ENCODE measurements at regions not wholly inside any gene's neighbourhood (a gene's known extent, or its start where the extent isn't known, plus 50 kb on each side); places are given as distances from the start of the nearest gene placed in this dataset.
"Not testable (repeated sequence)": the region's sequence is repeated elsewhere in the genome, so short reads cannot be mapped to it uniquely, and the experiment has no call there.

DNA sequence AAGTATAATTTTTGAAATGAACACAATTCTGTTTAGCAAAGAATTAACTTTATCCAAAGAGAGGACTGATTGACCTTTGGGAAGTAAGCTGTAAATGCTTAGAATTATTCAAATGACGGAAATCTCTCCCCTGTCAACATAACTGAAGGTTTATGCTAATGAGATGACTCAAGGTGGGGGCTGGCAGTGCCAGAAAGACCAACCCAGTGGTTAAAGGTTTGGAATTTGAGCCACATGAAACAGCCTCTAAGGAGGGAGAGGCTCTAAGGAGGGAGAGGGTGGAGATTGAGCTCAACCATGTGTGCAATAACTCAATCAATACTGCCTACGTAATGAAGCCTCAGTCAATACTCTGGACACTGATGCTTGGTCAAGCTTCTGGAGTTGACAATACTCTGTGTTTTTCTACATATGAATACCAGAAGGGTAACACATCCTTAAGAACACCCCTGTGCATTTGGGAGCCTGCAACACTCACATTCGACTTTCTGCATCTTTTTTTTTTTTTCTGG lies 123.4 kb upstream of the TENT5A start:
- in situ Hi-C loops (cut with MboI; ENCODE audit: low pct_unique_long_range_greater_than_20kb, low sequenced_read_pairs, unreplicated experiment), result no loop called here
- TF ChIP-seq, protein P1, sequence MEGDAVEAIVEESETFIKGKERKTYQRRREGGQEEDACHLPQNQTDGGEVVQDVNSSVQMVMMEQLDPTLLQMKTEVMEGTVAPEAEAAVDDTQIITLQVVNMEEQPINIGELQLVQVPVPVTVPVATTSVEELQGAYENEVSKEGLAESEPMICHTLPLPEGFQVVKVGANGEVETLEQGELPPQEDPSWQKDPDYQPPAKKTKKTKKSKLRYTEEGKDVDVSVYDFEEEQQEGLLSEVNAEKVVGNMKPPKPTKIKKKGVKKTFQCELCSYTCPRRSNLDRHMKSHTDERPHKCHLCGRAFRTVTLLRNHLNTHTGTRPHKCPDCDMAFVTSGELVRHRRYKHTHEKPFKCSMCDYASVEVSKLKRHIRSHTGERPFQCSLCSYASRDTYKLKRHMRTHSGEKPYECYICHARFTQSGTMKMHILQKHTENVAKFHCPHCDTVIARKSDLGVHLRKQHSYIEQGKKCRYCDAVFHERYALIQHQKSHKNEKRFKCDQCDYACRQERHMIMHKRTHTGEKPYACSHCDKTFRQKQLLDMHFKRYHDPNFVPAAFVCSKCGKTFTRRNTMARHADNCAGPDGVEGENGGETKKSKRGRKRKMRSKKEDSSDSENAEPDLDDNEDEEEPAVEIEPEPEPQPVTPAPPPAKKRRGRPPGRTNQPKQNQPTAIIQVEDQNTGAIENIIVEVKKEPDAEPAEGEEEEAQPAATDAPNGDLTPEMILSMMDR (IDR thresholded peaks at IDR 0.05; ENCODE audit: extremely low read depth, insufficient read depth, missing control alignments), result no peak
- no peak for DNase-seq (ENCODE audit: low spot score)

DNA sequence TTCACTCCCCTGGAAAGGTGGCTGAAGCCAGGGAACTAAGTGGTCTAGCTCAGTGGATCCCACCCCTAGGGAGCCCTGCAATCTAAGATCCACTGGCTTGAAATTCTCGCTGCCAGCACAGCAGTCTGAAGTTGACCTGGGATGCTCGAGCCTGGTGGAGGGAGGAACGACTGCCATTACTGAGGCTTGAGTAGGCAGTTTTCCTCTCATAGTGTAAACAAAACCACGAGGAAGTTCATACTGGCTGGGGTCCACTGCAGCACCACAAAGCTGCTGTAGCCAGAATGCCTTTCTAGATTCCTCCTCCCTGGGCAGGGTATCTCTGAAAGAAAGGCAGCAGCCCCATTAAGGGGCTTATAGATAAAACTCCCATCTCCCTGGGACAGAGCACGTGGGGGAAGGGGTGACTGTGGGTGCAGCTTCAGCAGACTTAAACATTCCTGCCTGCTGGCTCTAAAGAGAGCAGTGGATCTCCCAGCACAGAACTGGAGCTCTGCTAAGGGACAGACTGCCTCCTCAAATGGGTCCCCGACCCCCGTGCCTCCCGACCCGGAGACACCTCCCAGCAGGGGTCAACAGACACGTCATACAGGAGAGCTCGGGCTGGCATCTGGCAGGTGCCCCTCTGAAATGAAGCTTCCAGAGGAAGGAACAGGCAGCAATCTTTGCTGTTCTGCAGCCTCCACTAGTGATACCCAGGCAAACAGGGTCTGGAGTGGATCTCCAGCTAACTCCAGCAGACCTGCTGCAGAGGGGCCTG lies 117.4 kb upstream of the TENT5A start:
- DNase-seq (ENCODE audit: low spot score); in situ Hi-C loops (cut with MboI; ENCODE audit: low pct_unique_long_range_greater_than_20kb, low sequenced_read_pairs, unreplicated experiment): not testable (repeated sequence)

DNA sequence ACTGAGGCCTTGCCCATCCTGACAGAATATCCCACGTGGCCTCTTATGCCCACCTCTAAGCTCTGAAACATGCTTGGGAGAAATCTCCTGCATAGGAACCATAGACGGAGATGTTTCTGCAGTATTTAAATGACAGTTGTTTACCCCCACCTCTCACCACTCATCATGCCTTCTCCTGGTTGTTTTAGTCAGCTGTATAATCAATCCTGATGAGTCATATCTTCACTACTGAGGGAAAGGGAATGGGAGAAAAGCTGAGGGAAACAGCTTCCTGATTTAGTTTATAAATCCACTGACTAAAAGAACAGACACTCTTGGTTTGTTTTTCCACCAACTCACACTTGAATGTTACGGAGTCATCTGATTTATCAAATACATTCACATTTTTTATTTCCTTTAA lies 113.2 kb upstream of the TENT5A start:
- in situ Hi-C loops (cut with MboI; ENCODE audit: low pct_unique_long_range_greater_than_20kb, low sequenced_read_pairs, unreplicated experiment), result no loop called here
- TF ChIP-seq, protein P1 (IDR thresholded peaks at IDR 0.05; ENCODE audit: extremely low read depth, insufficient read depth, missing control alignments), result no peak
- DNase-seq (ENCODE audit: low spot score), result no peak

DNA sequence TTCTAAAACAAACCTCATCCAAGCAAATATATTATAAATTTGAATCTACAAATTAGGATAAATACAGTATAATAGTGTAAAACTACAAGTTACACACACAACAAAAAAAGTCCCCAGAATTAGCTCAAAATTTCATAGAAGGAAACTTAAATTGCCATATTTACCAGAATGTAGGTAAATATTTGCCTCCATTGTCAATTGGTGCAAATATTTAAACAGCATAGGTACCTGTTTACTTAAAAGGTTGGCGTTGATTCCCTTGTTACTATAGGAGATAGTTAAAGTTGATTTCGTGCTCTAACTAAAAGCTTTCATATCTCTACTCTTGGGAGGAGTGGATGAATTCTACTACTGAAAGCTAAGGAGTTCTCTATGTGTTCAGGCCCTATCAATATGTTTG lies 111.6 kb upstream of the TENT5A start:
- in situ Hi-C loops (cut with MboI; ENCODE audit: low pct_unique_long_range_greater_than_20kb, low sequenced_read_pairs, unreplicated experiment), result no loop called here
- TF ChIP-seq, protein P1 (IDR thresholded peaks at IDR 0.05; ENCODE audit: extremely low read depth, insufficient read depth, missing control alignments), result no peak
- DNase-seq (ENCODE audit: low spot score), result no peak

DNA sequence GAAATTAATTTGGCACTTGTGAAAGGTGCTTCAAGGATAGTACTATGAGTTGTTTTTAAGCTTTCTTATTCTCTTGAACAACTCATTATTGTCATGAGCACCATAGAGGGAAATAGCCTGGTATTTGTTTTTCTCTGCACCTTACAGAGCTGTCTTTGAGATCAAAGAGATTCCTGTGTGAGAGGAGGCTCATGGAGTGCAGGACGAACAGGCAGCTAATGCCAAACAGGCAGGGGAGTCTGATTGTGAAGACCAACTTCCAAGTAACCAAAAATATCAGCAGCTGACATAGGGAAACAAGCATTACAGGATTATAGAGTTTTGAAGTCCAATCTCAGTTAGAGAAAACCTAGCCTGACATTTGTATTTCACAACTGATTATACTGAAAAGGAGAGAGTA lies 110.6 kb upstream of the TENT5A start:
- in situ Hi-C loops (cut with MboI; ENCODE audit: low pct_unique_long_range_greater_than_20kb, low sequenced_read_pairs, unreplicated experiment), result no loop called here
- DNase-seq (ENCODE audit: low spot score), result no peak
- TF ChIP-seq, protein P1 (IDR thresholded peaks at IDR 0.05; ENCODE audit: extremely low read depth, insufficient read depth, missing control alignments), result no peak

DNA sequence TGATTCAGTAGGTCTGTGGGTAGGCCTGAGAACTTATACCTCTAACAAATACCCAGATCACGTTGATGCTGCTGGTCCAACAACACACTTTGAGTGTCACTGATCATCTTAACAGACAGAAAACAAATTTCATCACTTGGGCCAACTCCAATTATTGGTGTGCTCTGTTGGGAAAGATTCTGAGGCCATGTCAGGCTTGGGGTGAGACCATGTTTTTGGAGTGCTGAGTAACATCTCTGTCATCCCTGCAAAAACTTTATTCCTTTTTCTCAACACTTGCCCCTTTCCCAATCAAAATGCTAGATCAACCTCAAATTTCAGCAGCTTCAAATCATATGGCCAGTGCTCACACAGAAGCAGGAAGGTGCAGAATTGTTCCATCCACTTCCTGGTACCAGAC lies 108.8 kb upstream of the TENT5A start:
- TF ChIP-seq, protein P1 (IDR thresholded peaks at IDR 0.05; ENCODE audit: extremely low read depth, insufficient read depth, missing control alignments), result no peak
- no peak for DNase-seq (ENCODE audit: low spot score)
- in situ Hi-C loops (cut with MboI; ENCODE audit: low pct_unique_long_range_greater_than_20kb, low sequenced_read_pairs, unreplicated experiment), result no loop called here

DNA sequence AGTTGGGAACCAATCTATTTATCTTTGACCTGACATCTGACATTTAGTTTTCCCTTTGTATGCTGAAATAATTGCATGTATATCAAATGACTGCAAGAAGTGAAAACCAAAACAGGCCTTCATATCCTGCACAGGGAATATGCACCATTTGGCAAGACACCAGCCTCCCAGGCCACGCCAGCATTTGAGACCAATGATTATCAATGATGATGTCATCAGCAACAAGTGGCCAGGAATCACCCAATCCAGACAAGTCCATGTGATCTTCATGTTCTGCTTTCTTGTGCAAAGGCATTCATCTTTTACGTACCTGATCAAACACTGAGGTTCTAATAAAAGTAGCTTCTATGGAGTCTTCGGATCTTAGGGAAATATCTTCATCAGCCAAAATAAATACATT lies 107.4 kb upstream of the TENT5A start:
- DNase-seq (ENCODE audit: low spot score), result no peak
- in situ Hi-C loops (cut with MboI; ENCODE audit: low pct_unique_long_range_greater_than_20kb, low sequenced_read_pairs, unreplicated experiment), result no loop called here
- TF ChIP-seq, protein P1 (IDR thresholded peaks at IDR 0.05; ENCODE audit: extremely low read depth, insufficient read depth, missing control alignments), result no peak
